H9 (cell line): ENCODE measurements at regions not wholly inside any gene's neighbourhood (a gene's known extent, or its start where the extent isn't known, plus 50 kb on each side); places are given as distances from the start of the nearest gene placed in this dataset.

Source experiments
- DNase-seq: peaks from one replicate; pipeline ENCODE4 v3.0.0-alpha.2; 2017
- H2AFZ ChIP-seq: one replicate; pipeline ENCODE4 v1.6.1; 2013; ENCODE audit warnings: mild to moderate bottlenecking, low read length, control low read depth, moderate library complexity
- H2AK5ac ChIP-seq: 2 replicates; pipeline ENCODE4 v1.6.1; 2013; ENCODE audit warnings: low read length, control low read depth, mixed read lengths; ENCODE audit not compliant: insufficient read length
- H2BK120ac ChIP-seq: one replicate; pipeline ENCODE4 v1.6.1; 2013; ENCODE audit warnings: low read depth, mild to moderate bottlenecking, low read length, control low read depth, inconsistent platforms; ENCODE audit not compliant: poor library complexity, severe bottlenecking
- H2BK12ac ChIP-seq: 2 replicates; pipeline ENCODE4 v1.6.1; 2013; ENCODE audit warnings: low read length, control low read depth, mixed read lengths, low read depth; ENCODE audit not compliant: insufficient read length
- H2BK15ac ChIP-seq: 2 replicates; pipeline ENCODE4 v1.6.1; 2013; ENCODE audit warnings: low read depth, low read length, control low read depth
- H2BK20ac ChIP-seq: one replicate; pipeline ENCODE4 v1.6.1; 2013; ENCODE audit warnings: low read depth, mild to moderate bottlenecking, low read length, control low read depth, inconsistent platforms; ENCODE audit not compliant: poor library complexity, severe bottlenecking
- H2BK5ac ChIP-seq: 2 replicates; pipeline ENCODE4 v1.6.1; 2013; ENCODE audit warnings: low read length, control low read depth, mixed read lengths; ENCODE audit not compliant: insufficient read length
- H3K14ac ChIP-seq: 2 replicates; pipeline ENCODE4 v1.6.1; 2013; ENCODE audit warnings: low read length, control low read depth; ENCODE audit not compliant: insufficient read depth
- H3K18ac ChIP-seq: 2 replicates; pipeline ENCODE4 v1.6.1; 2013; ENCODE audit warnings: low read depth, mild to moderate bottlenecking, mixed read lengths, low read length, control low read depth; ENCODE audit not compliant: insufficient read length
- H3K23ac ChIP-seq: 2 replicates; pipeline ENCODE4 v1.6.1; 2013; ENCODE audit warnings: low read length, control low read depth, mixed read lengths, low read depth; ENCODE audit not compliant: insufficient read length
- H3K23me2 ChIP-seq: 2 replicates; pipeline ENCODE4 v1.6.1; 2013; ENCODE audit warnings: low read depth, mild to moderate bottlenecking, mixed read lengths, low read length, control low read depth; ENCODE audit not compliant: insufficient read length, poor library complexity, severe bottlenecking
- H3K27ac ChIP-seq: 2 replicates; pipeline ENCODE4 v1.5.1; 2013; ENCODE audit warnings: low read length, control low read depth, mixed read lengths, low read depth; ENCODE audit not compliant: insufficient read length
- H3K27me3 ChIP-seq: 2 replicates; pipeline ENCODE4 v1.6.1; 2013; ENCODE audit warnings: low read length, control low read depth, inconsistent platforms; ENCODE audit not compliant: insufficient read depth
- H3K4ac ChIP-seq: 2 replicates; pipeline ENCODE4 v1.6.1; 2013; ENCODE audit warnings: low read depth, mild to moderate bottlenecking, control low read depth, inconsistent platforms, low read length, moderate library complexity
- H3K4me1 ChIP-seq: 2 replicates; pipeline ENCODE4 v1.6.1; 2013; ENCODE audit warnings: low read length, control low read depth, inconsistent platforms; ENCODE audit not compliant: insufficient read depth
- H3K4me2 ChIP-seq: 2 replicates; pipeline ENCODE4 v1.6.1; 2013; ENCODE audit warnings: low read length, control low read depth, mixed read lengths; ENCODE audit not compliant: insufficient read length, insufficient read depth
- H3K56ac ChIP-seq: 2 replicates; pipeline ENCODE4 v1.6.1; 2013; ENCODE audit warnings: low read depth, mild to moderate bottlenecking, mixed read lengths, low read length, control low read depth; ENCODE audit not compliant: insufficient read length
- H3K79me1 ChIP-seq: 2 replicates; pipeline ENCODE4 v1.6.1; 2013; ENCODE audit warnings: low read depth, mild to moderate bottlenecking, moderate library complexity, low read length, control low read depth, inconsistent platforms; ENCODE audit not compliant: insufficient read depth, poor library complexity, severe bottlenecking
- H3K79me2 ChIP-seq: 2 replicates; pipeline ENCODE4 v1.6.1; 2013; ENCODE audit warnings: low read length, control low read depth, inconsistent platforms; ENCODE audit not compliant: insufficient read depth
- H3K9ac ChIP-seq: 2 replicates; pipeline ENCODE4 v1.6.1; 2013; ENCODE audit warnings: low read length, control low read depth, mixed read lengths; ENCODE audit not compliant: insufficient read length; ENCODE audit errors: extremely low read depth
- H3K9me3 ChIP-seq: one replicate; pipeline ENCODE4 v1.6.1; 2013; ENCODE audit warnings: low read depth, low read length, inconsistent platforms; ENCODE audit not compliant: control insufficient read depth
- H3T11ph ChIP-seq: one replicate; pipeline ENCODE4 v1.6.1; 2013; ENCODE audit warnings: mild to moderate bottlenecking, low read length, control low read depth, inconsistent platforms
- H4K20me1 ChIP-seq: one replicate; pipeline ENCODE4 v1.6.1; 2013; ENCODE audit not compliant: control insufficient read depth, insufficient read length, insufficient read depth
- H4K5ac ChIP-seq: 2 replicates; pipeline ENCODE4 v1.6.1; 2013; ENCODE audit warnings: low read depth, mild to moderate bottlenecking, mixed read lengths, low read length, control low read depth; ENCODE audit not compliant: insufficient read length
- H4K8ac ChIP-seq: replicated peaks from 2 replicates; pipeline ENCODE4 v1.6.1; 2013; ENCODE audit warnings: low read length, control low read depth, mixed read lengths, low read depth; ENCODE audit not compliant: insufficient read length
- H4K91ac ChIP-seq: 2 replicates; pipeline ENCODE4 v1.6.1; 2013; ENCODE audit warnings: low read depth, mild to moderate bottlenecking, moderate library complexity, mixed read lengths, low read length, control low read depth; ENCODE audit not compliant: insufficient read length
- H3K27ac Mint-ChIP-seq, 3 experiments: 2 replicates in 2 of 3; 3 replicates in 1 of 3; pipeline ENCODE4 v1.8.0; 2020 to 2021; ENCODE audit warnings: mixed read lengths in 3 of 3, mild to moderate bottlenecking in 1 of 3, moderate library complexity in 1 of 3
- H3K27me3 Mint-ChIP-seq: 2 replicates; pipeline ENCODE4 v1.8.0; 2021; ENCODE audit warnings: low read depth, mild to moderate bottlenecking, moderate library complexity, mixed read lengths
- H3K36me3 Mint-ChIP-seq, 3 experiments: 2 replicates in 2 of 3; 3 replicates in 1 of 3; pipeline ENCODE4 v1.8.0; 2020 to 2021; ENCODE audit warnings: low read depth in 3 of 3, mixed read lengths in 3 of 3; ENCODE audit not compliant: insufficient read depth in 1 of 3
- H3K4me1 Mint-ChIP-seq, 2 experiments: 2 replicates each; pipeline ENCODE4 v1.8.0; 2020; ENCODE audit warnings: mixed read lengths in 2 of 2
- H3K4me3 Mint-ChIP-seq, 2 experiments: 2 replicates in 1 of 2; 3 replicates in 1 of 2; pipeline ENCODE4 v1.8.0; 2020 to 2021; ENCODE audit warnings: mild to moderate bottlenecking in 2 of 2, mixed read lengths in 2 of 2, moderate library complexity in 1 of 2
- H3K9me3 Mint-ChIP-seq, 2 experiments: 2 replicates in 1 of 2; 3 replicates in 1 of 2; pipeline ENCODE4 v1.8.0; 2020; ENCODE audit warnings: mild to moderate bottlenecking in 2 of 2, mixed read lengths in 2 of 2, moderate library complexity in 1 of 2
- WGBS: extraction: QIAGEN DNeasy Blood & Tissue Kit; methylation state at CpG from one replicate; pipeline ENCODE4 v1.1.7; 2013; ENCODE audit warnings: missing lambda C conversion rate, low lambda C conversion rate, mixed read lengths; ENCODE audit not compliant: insufficient read length; ENCODE audit errors: extremely low coverage; 5-methylcytosine and 5-hydroxymethylcytosine counted together
- TF ChIP-seq, protein P1 (sequence below): fragments of 200-600 bp; sonication (generic); conservative IDR thresholded peaks from 3 replicates; pipeline ENCODE4 v1.8.0; 2021; ENCODE audit warnings: antibody characterized with exemption, mild to moderate bottlenecking

DNA sequence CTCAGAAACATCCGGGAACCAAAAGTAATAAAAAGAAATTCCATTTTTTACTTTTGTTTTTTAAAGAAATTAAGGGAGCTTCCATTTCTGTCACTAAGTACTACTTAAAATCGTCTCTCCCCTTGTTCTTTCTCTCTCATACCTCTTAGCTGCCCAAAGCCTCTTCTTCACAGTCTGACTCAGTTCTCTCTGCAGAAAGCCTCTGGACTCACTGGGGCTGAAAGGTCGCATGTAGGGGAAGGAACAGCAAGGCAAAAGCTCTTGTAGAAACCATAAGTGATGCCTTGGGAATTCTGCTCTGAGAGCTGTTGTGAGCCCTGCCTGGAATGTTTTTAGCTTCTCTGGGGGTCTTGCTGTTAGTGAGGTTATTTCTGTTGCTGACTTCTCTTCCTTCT lies 100.8 kb upstream of the RANBP3L start:
- H3K9me3 Mint-ChIP-seq, result no peaks in the 10 kb centered on the region
- H3K27me3 ChIP-seq, result 0 out of 2 replicates have a peak, but pooled peaks cover 2% of the 10 kb centered on the region
- no peaks in the 10 kb centered on the region for H3K27me3 Mint-ChIP-seq
- no peak overlapping the region for H2BK20ac ChIP-seq
- no peak overlapping the region for H3K4me2 ChIP-seq
- H2AFZ ChIP-seq, result no peak overlapping the region
- H2BK120ac ChIP-seq, result no peak overlapping the region
- no peak overlapping the region for H3T11ph ChIP-seq
- H3K79me1 ChIP-seq, result no peaks in the 10 kb centered on the region
- no peak overlapping the region for H3K4ac ChIP-seq
- peaks cover 4 to 8% of the 10 kb centered on the region in 2 experiments; a peak in 3 of 4 replicates for H3K4me1 Mint-ChIP-seq
- H3K14ac ChIP-seq, result no peak overlapping the region
- no peak overlapping the region for H3K56ac ChIP-seq
- no peak overlapping the region for H3K18ac ChIP-seq
- H3K23me2 ChIP-seq, result no peaks in the 10 kb centered on the region
- H2BK15ac ChIP-seq, result no peak overlapping the region
- no peak overlapping the region for H3K9ac ChIP-seq
- H3K9me3 ChIP-seq, result no peaks in the 10 kb centered on the region
- no peak overlapping the region for H4K8ac ChIP-seq
- H2BK12ac ChIP-seq, result no peak overlapping the region
- WGBS, result no CpG with 5 or more reads among the region's 3 CpGs
- H2AK5ac ChIP-seq, result no peak overlapping the region
- H3K27ac ChIP-seq, result no peak overlapping the region
- no peak overlapping the region for H3K4me3 Mint-ChIP-seq
- H2BK5ac ChIP-seq, result no peak overlapping the region
- TF ChIP-seq, protein P1, sequence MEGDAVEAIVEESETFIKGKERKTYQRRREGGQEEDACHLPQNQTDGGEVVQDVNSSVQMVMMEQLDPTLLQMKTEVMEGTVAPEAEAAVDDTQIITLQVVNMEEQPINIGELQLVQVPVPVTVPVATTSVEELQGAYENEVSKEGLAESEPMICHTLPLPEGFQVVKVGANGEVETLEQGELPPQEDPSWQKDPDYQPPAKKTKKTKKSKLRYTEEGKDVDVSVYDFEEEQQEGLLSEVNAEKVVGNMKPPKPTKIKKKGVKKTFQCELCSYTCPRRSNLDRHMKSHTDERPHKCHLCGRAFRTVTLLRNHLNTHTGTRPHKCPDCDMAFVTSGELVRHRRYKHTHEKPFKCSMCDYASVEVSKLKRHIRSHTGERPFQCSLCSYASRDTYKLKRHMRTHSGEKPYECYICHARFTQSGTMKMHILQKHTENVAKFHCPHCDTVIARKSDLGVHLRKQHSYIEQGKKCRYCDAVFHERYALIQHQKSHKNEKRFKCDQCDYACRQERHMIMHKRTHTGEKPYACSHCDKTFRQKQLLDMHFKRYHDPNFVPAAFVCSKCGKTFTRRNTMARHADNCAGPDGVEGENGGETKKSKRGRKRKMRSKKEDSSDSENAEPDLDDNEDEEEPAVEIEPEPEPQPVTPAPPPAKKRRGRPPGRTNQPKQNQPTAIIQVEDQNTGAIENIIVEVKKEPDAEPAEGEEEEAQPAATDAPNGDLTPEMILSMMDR, result no peak
- H4K20me1 ChIP-seq, result no peaks in the 10 kb centered on the region
- H4K91ac ChIP-seq, result no peak overlapping the region
- no peak overlapping the region for H3K27ac Mint-ChIP-seq
- no peaks in the 10 kb centered on the region; the same call in 1 of the 2 replicates for H3K4me1 ChIP-seq
- no peaks in the 10 kb centered on the region for H3K36me3 Mint-ChIP-seq
- H3K23ac ChIP-seq, result no peak overlapping the region
- H3K79me2 ChIP-seq, result no peaks in the 10 kb centered on the region
- no peak for DNase-seq
- H4K5ac ChIP-seq, result no peak overlapping the region
